GM23248 (cell line): ENCODE measurements at regions not wholly inside any gene's neighbourhood (a gene's known extent, or its start where the extent isn't known, plus 50 kb on each side); places are given as distances from the start of the nearest gene placed in this dataset.
A peak's percentile ranks its signal among the peaks of the same experiment; 100 is the strongest.
"Not testable (repeated sequence)": the region's sequence is repeated elsewhere in the genome, so short reads cannot be mapped to it uniquely, and the experiment has no call there.

ENCODE experiments used
- DNase-seq: peaks from one replicate; pipeline ENCODE4 v3.0.0-alpha.2; 2015
- H2AFZ ChIP-seq: fragments of 200-600 bp; sonication (generic); 2 replicates; pipeline ENCODE4 v1.6.1; 2016; ENCODE audit warnings: antibody characterized with exemption
- H3F3A ChIP-seq: fragments of 200-600 bp; sonication (generic); 2 replicates; pipeline ENCODE4 v1.6.1; 2016; ENCODE audit warnings: mild to moderate bottlenecking, antibody characterized with exemption, mixed run types; ENCODE audit not compliant: insufficient read depth
- H3K27ac ChIP-seq: fragments of 200-600 bp; sonication (generic); 2 replicates; pipeline ENCODE4 v1.5.1; 2016; ENCODE audit warnings: mild to moderate bottlenecking
- H3K27me3 ChIP-seq: fragments of 200-600 bp; sonication (generic); replicated peaks from 2 replicates; pipeline ENCODE4 v1.6.1; 2016; ENCODE audit warnings: mild to moderate bottlenecking; ENCODE audit not compliant: insufficient read depth
- H3K36me3 ChIP-seq: fragments of 200-600 bp; sonication (generic); 2 replicates; pipeline ENCODE4 v1.6.1; 2016; ENCODE audit warnings: low read depth, mild to moderate bottlenecking
- H3K4me1 ChIP-seq: fragments of 200-600 bp; sonication (generic); 2 replicates; pipeline ENCODE4 v1.6.1; 2016; ENCODE audit warnings: mild to moderate bottlenecking; ENCODE audit not compliant: insufficient read depth
- H3K4me2 ChIP-seq: fragments of 200-600 bp; sonication (generic); one replicate; pipeline ENCODE4 v1.6.1; 2016; ENCODE audit warnings: mild to moderate bottlenecking; ENCODE audit not compliant: unreplicated experiment
- H3K4me3 ChIP-seq: fragments of 200-600 bp; sonication (generic); 2 replicates; pipeline ENCODE4 v1.5.1; 2016; ENCODE audit warnings: mild to moderate bottlenecking
- H3K79me2 ChIP-seq: fragments of 200-600 bp; sonication (generic); 2 replicates; pipeline ENCODE4 v1.6.1; 2016; ENCODE audit warnings: mild to moderate bottlenecking; ENCODE audit not compliant: insufficient read depth
- H3K9ac ChIP-seq: fragments of 200-600 bp; sonication (generic); 2 replicates; pipeline ENCODE4 v1.6.1; 2016; ENCODE audit warnings: mild to moderate bottlenecking
- H3K9me2 ChIP-seq: fragments of 200-600 bp; sonication (generic); 2 replicates; pipeline ENCODE4 v1.6.1; 2016; ENCODE audit warnings: mixed run types, mild to moderate bottlenecking, moderate library complexity; ENCODE audit not compliant: insufficient read depth
- H3K9me3 ChIP-seq: fragments of 200-600 bp; sonication (generic); one replicate; pipeline ENCODE4 v1.6.1; 2017; ENCODE audit warnings: low read depth
- H4K20me1 ChIP-seq: fragments of 200-600 bp; sonication (generic); 2 replicates; pipeline ENCODE4 v1.6.0; 2016; ENCODE audit not compliant: insufficient read depth
- EZH2 ChIP-seq: fragments of 200-600 bp; sonication (generic); IDR thresholded peaks from 2 replicates; pipeline ENCODE4 v1.6.1; 2018; ENCODE audit warnings: antibody characterized with exemption, mild to moderate bottlenecking; ENCODE audit not compliant: insufficient read depth, poor library complexity, severe bottlenecking
- EZH2phosphoT487 ChIP-seq: fragments of 200-600 bp; sonication (generic); IDR thresholded peaks from 2 replicates; pipeline ENCODE4 v1.6.1; 2018; ENCODE audit warnings: antibody characterized with exemption, moderate library complexity, mild to moderate bottlenecking, low read depth; ENCODE audit not compliant: insufficient read depth
- WGBS, 2 experiments: methylation state at CpG; one replicate each; pipeline ENCODE4 v1.1.6; 2015 to 2017; ENCODE audit warnings: low lambda C conversion rate in 2 of 2, low coverage in 1 of 2; ENCODE audit errors: missing lambda C conversion rate in 2 of 2; 5-methylcytosine and 5-hydroxymethylcytosine counted together
- in situ Hi-C: fragments of 300-500 bp; cut with MboI; formaldehyde crosslinking; loops from 2 replicates; pipeline ENCODE4 v1.15.0; 2020

GRCh38 chr11:123323568-123323967, 106.5 kb upstream of the GRAMD1B start:
- Histone ChIP-seq H3F3A (no peaks in the 10 kb centered on the region), H3K79me2 (no peaks in the 10 kb centered on the region), H3K4me3 (no peak overlapping the region), H4K20me1 (no peaks in the 10 kb centered on the region), H3K27me3 (peaks cover 16% of the 10 kb centered on the region), H3K9me2 (no peaks in the 10 kb centered on the region), H3K4me2 (no peak overlapping the region), H3K9me3 (no peaks in the 10 kb centered on the region), H3K4me1 (no peaks in the 10 kb centered on the region), H3K27ac (no peak overlapping the region), H2AFZ (no peak overlapping the region), H3K36me3 (no peaks in the 10 kb centered on the region), H3K9ac (no peak overlapping the region)
- TF ChIP-seq EZH2phosphoT487 (no peak), EZH2 (no peak)
- in situ Hi-C loops, result no loop called here
- 24 to 25% methylated on average over 3 of the region's 3 CpGs for WGBS, 2 experiments
- DNase-seq, result no peak

GRCh38 chr11:123321636-123322035, 108.4 kb upstream of the GRAMD1B start:
- H3K4me3 ChIP-seq, result no peak overlapping the region
- H3K9ac ChIP-seq, result no peak overlapping the region
- H3K36me3 ChIP-seq, result no peaks in the 10 kb centered on the region
- H3K9me3 ChIP-seq, result no peaks in the 10 kb centered on the region
- no peaks in the 10 kb centered on the region for H4K20me1 ChIP-seq
- H3K79me2 ChIP-seq, result no peaks in the 10 kb centered on the region
- no peaks in the 10 kb centered on the region for H3K4me1 ChIP-seq
- no peaks in the 10 kb centered on the region for H3F3A ChIP-seq
- WGBS, 2 experiments, result 22 to 30% methylated on average over 3 of the region's 3 CpGs
- H3K27me3 ChIP-seq, result peaks cover 16% of the 10 kb centered on the region
- no peak for TF ChIP-seq EZH2
- TF ChIP-seq EZH2phosphoT487, result no peak
- DNase-seq, result peak; percentile 52
- H2AFZ ChIP-seq, result no peak overlapping the region
- no peak overlapping the region for H3K27ac ChIP-seq
- H3K4me2 ChIP-seq, result no peak overlapping the region
- in situ Hi-C loops, result no loop called here
- no peaks in the 10 kb centered on the region for H3K9me2 ChIP-seq

- WGBS, 2 experiments, result 45 to 52% methylated on average over 2 of the region's 2 CpGs
- H3K79me2 ChIP-seq, result no peaks in the 10 kb centered on the region
- no peak overlapping the region for H3K9ac ChIP-seq
- no peaks in the 10 kb centered on the region for H4K20me1 ChIP-seq
- H3K36me3 ChIP-seq, result no peaks in the 10 kb centered on the region
- H2AFZ ChIP-seq, result no peak overlapping the region
- DNase-seq, result no peak
- no peak overlapping the region for H3K4me2 ChIP-seq
- H3K4me1 ChIP-seq, result no peaks in the 10 kb centered on the region
- no peaks in the 10 kb centered on the region for H3K9me2 ChIP-seq
- in situ Hi-C loops, result no loop called here
- H3K9me3 ChIP-seq, result no peaks in the 10 kb centered on the region
- no peak for TF ChIP-seq EZH2
- no peak for TF ChIP-seq EZH2phosphoT487
- H3K27me3 ChIP-seq, result peaks cover 11% of the 10 kb centered on the region; the same call in 1 of the 2 replicates
- no peaks in the 10 kb centered on the region for H3F3A ChIP-seq
- H3K4me3 ChIP-seq, result no peak overlapping the region
- no peak overlapping the region for H3K27ac ChIP-seq
Observed at GRCh38 chr11:123318623-123319022, 111.4 kb upstream of the GRAMD1B start.

GRCh38 chr11:123318132-123318531, 111.9 kb upstream of the GRAMD1B start:
- in situ Hi-C loops, H3K4me3 ChIP-seq: not testable (repeated sequence)
- peaks cover 11% of the 10 kb centered on the region; the same call in 1 of the 2 replicates for H3K27me3 ChIP-seq

GRCh38 chr11:123316003-123316402, 114.1 kb upstream of the GRAMD1B start:
- H3K9me3 ChIP-seq, result no peaks in the 10 kb centered on the region
- H3K27ac ChIP-seq, result no peak overlapping the region
- TF ChIP-seq EZH2, result no peak
- TF ChIP-seq EZH2phosphoT487, result no peak
- H3K9ac ChIP-seq, result no peak overlapping the region
- WGBS, 2 experiments, result 68 to 79% methylated on average over 6 of the region's 6 CpGs
- in situ Hi-C loops, result no loop called here
- DNase-seq, result no peak
- peaks cover 11% of the 10 kb centered on the region; the same call in 1 of the 2 replicates for H3K27me3 ChIP-seq
- H3K4me1 ChIP-seq, result no peaks in the 10 kb centered on the region
- H3K9me2 ChIP-seq, result no peaks in the 10 kb centered on the region
- no peaks in the 10 kb centered on the region for H3K79me2 ChIP-seq
- no peaks in the 10 kb centered on the region for H4K20me1 ChIP-seq
- no peak overlapping the region for H2AFZ ChIP-seq
- no peaks in the 10 kb centered on the region for H3K36me3 ChIP-seq
- H3K4me2 ChIP-seq, result no peak overlapping the region
- H3K4me3 ChIP-seq, result no peak overlapping the region
- H3F3A ChIP-seq, result no peaks in the 10 kb centered on the region

More at GRCh38 chr11:123318132-123318531, 111.9 kb upstream of the GRAMD1B start:
- not testable (repeated sequence) for H3F3A ChIP-seq, H2AFZ ChIP-seq, H3K9ac ChIP-seq, H3K27ac ChIP-seq, H3K9me3 ChIP-seq, H3K4me1 ChIP-seq, H4K20me1 ChIP-seq, H3K9me2 ChIP-seq, H3K79me2 ChIP-seq, H3K4me2 ChIP-seq, H3K36me3 ChIP-seq, DNase-seq
